Liver (tissue), 8 donors: ENCODE measurements at regions not wholly inside any gene's neighbourhood (a gene's known extent, or its start where the extent isn't known, plus 50 kb on each side); places are given as distances from the start of the nearest gene placed in this dataset.

Source experiments
- DNase-seq: peaks from one replicate; pipeline ENCODE4 v3.0.0-alpha.2; 2017; ENCODE audit warnings: low spot score
- H3K27ac ChIP-seq, 2 donors: one replicate each; pipeline ENCODE4 v1.7.0; 2013; ENCODE audit warnings: inconsistent platforms in 2 of 2, low read length in 2 of 2, control low read depth in 1 of 2, low read depth in 1 of 2, mild to moderate bottlenecking in 1 of 2
- H3K27me3 ChIP-seq, 4 donors: one replicate each; pipeline versions ENCODE4 v1.6.1 to v1.7.0; 2013; ENCODE audit warnings: low read length in 3 of 4, inconsistent platforms in 1 of 4, mild to moderate bottlenecking in 1 of 4, moderate library complexity in 1 of 4; ENCODE audit not compliant: control insufficient read depth in 4 of 4, insufficient read depth in 4 of 4
- H3K36me3 ChIP-seq, 4 donors: one replicate each; pipeline versions ENCODE4 v1.6.1 to v1.7.0; 2013; ENCODE audit warnings: low read length in 3 of 4, mild to moderate bottlenecking in 3 of 4, low read depth in 1 of 4, moderate library complexity in 1 of 4; ENCODE audit not compliant: control insufficient read depth in 4 of 4, insufficient read depth in 3 of 4
- H3K4me1 ChIP-seq, 4 donors: one replicate each; pipeline versions ENCODE4 v1.6.1 to v1.7.0; 2013; ENCODE audit warnings: low read length in 3 of 4, mild to moderate bottlenecking in 3 of 4, moderate library complexity in 1 of 4; ENCODE audit not compliant: control insufficient read depth in 4 of 4, insufficient read depth in 4 of 4
- H3K4me3 ChIP-seq, 3 donors: one replicate each; pipeline versions ENCODE4 v1.6.1 to v1.7.0; 2013; ENCODE audit warnings: low read length in 3 of 3, control low read depth in 1 of 3, low read depth in 1 of 3, mild to moderate bottlenecking in 1 of 3
- H3K9ac ChIP-seq, 2 donors: one replicate each; pipeline ENCODE4 v1.7.0; 2013; ENCODE audit warnings: low read length in 2 of 2, mild to moderate bottlenecking in 2 of 2, moderate library complexity in 2 of 2, control low read depth in 1 of 2, low read depth in 1 of 2
- H3K9me3 ChIP-seq, 4 donors: one replicate each; pipeline versions ENCODE4 v1.6.1 to v1.7.0; 2013; ENCODE audit warnings: low read length in 3 of 4; ENCODE audit not compliant: control insufficient read depth in 4 of 4
- EGR1 ChIP-seq, 2 donors: IDR thresholded peaks; 2 replicates each; pipeline ENCODE4 v1.6.1; 2016 to 2018; ENCODE audit warnings: antibody characterized with exemption in 2 of 2, low read depth in 2 of 2
- FOXA1 ChIP-seq: IDR thresholded peaks from 2 replicates; pipeline ENCODE4 v1.6.1; 2016; ENCODE audit warnings: antibody characterized with exemption
- FOXA2 ChIP-seq: IDR thresholded peaks from 2 replicates; pipeline ENCODE4 v1.6.1; 2016; ENCODE audit warnings: antibody characterized with exemption
- GABPA ChIP-seq, 2 donors: IDR thresholded peaks in 1 of 2; conservative IDR thresholded peaks in 1 of 2; 2 replicates each; pipeline ENCODE4 v1.6.1; 2016; ENCODE audit warnings: antibody characterized with exemption in 2 of 2, mild to moderate bottlenecking in 1 of 2, moderate library complexity in 1 of 2
- HNF4A ChIP-seq, 2 donors: conservative IDR thresholded peaks; 2 replicates each; pipeline ENCODE4 v1.6.1; 2016; ENCODE audit warnings: antibody characterized with exemption in 2 of 2, mild to moderate bottlenecking in 2 of 2
- HNF4G ChIP-seq: IDR thresholded peaks from 2 replicates; pipeline ENCODE4 v1.6.1; 2016; ENCODE audit warnings: antibody characterized with exemption
- JUND ChIP-seq, 2 donors: IDR thresholded peaks; 2 replicates each; pipeline ENCODE4 v1.6.1; 2016; ENCODE audit warnings: antibody characterized with exemption in 2 of 2
- NR2F2 ChIP-seq: IDR thresholded peaks from 2 replicates; pipeline ENCODE4 v1.6.1; 2016; ENCODE audit warnings: antibody characterized with exemption
- RAD21 ChIP-seq, 2 donors: IDR thresholded peaks; 2 replicates each; pipeline ENCODE4 v1.6.1; 2016; ENCODE audit warnings: antibody characterized with exemption in 2 of 2, mild to moderate bottlenecking in 2 of 2
- REST ChIP-seq: IDR thresholded peaks from 2 replicates; pipeline ENCODE4 v1.6.1; 2016; ENCODE audit warnings: antibody characterized with exemption, mild to moderate bottlenecking
- RXRA ChIP-seq, 2 donors: IDR thresholded peaks; 2 replicates each; pipeline ENCODE4 v1.6.1; 2017 to 2018; ENCODE audit warnings: antibody characterized with exemption in 2 of 2, mild to moderate bottlenecking in 1 of 2
- TAF1 ChIP-seq: conservative IDR thresholded peaks from 2 replicates; pipeline ENCODE4 v1.6.1; 2016; ENCODE audit warnings: antibody characterized with exemption, mild to moderate bottlenecking
- YY1 ChIP-seq: IDR thresholded peaks from 2 replicates; pipeline ENCODE4 v1.6.1; 2016; ENCODE audit warnings: antibody characterized with exemption, mild to moderate bottlenecking
- whole genome bisulfite sequencing: extraction: QIAGEN DNeasy Blood & Tissue Kit; methylation state at CpG from one replicate; pipeline ENCODE4 v1.1.7; 2013; 5-methylcytosine and 5-hydroxymethylcytosine counted together
- TF ChIP-seq, protein P1 (sequence below): IDR thresholded peaks from 2 replicates; pipeline ENCODE4 v1.6.1; 2016; ENCODE audit warnings: antibody characterized with exemption
- TF ChIP-seq, protein P2 (sequence below): IDR thresholded peaks from 2 replicates; pipeline ENCODE4 v1.6.1; 2016; ENCODE audit warnings: antibody characterized with exemption
- TF ChIP-seq, protein P3 (sequence below): fragments of 150-350 bp; IDR thresholded peaks from 2 replicates; pipeline ENCODE4 v1.5.1; 2017; ENCODE audit warnings: improper control_type of control experiment, low read depth, low read length; ENCODE audit not compliant: missing input control
- TF ChIP-seq, protein P4 (sequence below): IDR thresholded peaks from 2 replicates; pipeline ENCODE4 v1.6.1; 2016; ENCODE audit warnings: antibody characterized with exemption
- donor health status: healthy.
- donor health status: healthy.
- donor health status: healthy.
- donor health status: healthy.
- donor health status: healthy.

GRCh38 chr4:138428611-138429010, 186.5 kb upstream of the SLC7A11 start:
- no peaks in the 10 kb centered on the region for H3K4me1 ChIP-seq
- peaks cover 0 to 3% (median 0%) of the 10 kb centered on the region in 4 donors for H3K27me3 ChIP-seq
- H3K9ac ChIP-seq: no peak overlapping the region
- WGBS: 90% methylated on average over 4 of the region's 4 CpGs
- DNase-seq: no peak
- no peak overlapping the region for H3K4me3 ChIP-seq
- H3K36me3 ChIP-seq: no peaks in the 10 kb centered on the region
- TF ChIP-seq RXRA (IDR thresholded peaks at IDR 0.05) (no peak), JUND (IDR thresholded peaks at IDR 0.05) (no peak), GABPA (IDR thresholded peaks at IDR 0.05 in 1 of 2, conservative IDR thresholded peaks at IDR 0.05 in 1 of 2) (no peak), REST (no peak), EGR1 (IDR thresholded peaks at IDR 0.05; ENCODE audit: low read depth in 2 of 2) (no peak), YY1 (no peak), RAD21 (IDR thresholded peaks at IDR 0.05) (no peak), HNF4A (conservative IDR thresholded peaks at IDR 0.05) (no peak), HNF4G (no peak), TAF1 (no peak), NR2F2 (no peak)
- TF ChIP-seq, protein P1, sequence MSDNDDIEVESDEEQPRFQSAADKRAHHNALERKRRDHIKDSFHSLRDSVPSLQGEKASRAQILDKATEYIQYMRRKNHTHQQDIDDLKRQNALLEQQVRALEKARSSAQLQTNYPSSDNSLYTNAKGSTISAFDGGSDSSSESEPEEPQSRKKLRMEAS: no peak
- TF ChIP-seq, protein P2, sequence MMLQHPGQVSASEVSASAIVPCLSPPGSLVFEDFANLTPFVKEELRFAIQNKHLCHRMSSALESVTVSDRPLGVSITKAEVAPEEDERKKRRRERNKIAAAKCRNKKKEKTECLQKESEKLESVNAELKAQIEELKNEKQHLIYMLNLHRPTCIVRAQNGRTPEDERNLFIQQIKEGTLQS: no peak
- TF ChIP-seq, protein P3, sequence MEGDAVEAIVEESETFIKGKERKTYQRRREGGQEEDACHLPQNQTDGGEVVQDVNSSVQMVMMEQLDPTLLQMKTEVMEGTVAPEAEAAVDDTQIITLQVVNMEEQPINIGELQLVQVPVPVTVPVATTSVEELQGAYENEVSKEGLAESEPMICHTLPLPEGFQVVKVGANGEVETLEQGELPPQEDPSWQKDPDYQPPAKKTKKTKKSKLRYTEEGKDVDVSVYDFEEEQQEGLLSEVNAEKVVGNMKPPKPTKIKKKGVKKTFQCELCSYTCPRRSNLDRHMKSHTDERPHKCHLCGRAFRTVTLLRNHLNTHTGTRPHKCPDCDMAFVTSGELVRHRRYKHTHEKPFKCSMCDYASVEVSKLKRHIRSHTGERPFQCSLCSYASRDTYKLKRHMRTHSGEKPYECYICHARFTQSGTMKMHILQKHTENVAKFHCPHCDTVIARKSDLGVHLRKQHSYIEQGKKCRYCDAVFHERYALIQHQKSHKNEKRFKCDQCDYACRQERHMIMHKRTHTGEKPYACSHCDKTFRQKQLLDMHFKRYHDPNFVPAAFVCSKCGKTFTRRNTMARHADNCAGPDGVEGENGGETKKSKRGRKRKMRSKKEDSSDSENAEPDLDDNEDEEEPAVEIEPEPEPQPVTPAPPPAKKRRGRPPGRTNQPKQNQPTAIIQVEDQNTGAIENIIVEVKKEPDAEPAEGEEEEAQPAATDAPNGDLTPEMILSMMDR: no peak
- TF ChIP-seq, protein P4, sequence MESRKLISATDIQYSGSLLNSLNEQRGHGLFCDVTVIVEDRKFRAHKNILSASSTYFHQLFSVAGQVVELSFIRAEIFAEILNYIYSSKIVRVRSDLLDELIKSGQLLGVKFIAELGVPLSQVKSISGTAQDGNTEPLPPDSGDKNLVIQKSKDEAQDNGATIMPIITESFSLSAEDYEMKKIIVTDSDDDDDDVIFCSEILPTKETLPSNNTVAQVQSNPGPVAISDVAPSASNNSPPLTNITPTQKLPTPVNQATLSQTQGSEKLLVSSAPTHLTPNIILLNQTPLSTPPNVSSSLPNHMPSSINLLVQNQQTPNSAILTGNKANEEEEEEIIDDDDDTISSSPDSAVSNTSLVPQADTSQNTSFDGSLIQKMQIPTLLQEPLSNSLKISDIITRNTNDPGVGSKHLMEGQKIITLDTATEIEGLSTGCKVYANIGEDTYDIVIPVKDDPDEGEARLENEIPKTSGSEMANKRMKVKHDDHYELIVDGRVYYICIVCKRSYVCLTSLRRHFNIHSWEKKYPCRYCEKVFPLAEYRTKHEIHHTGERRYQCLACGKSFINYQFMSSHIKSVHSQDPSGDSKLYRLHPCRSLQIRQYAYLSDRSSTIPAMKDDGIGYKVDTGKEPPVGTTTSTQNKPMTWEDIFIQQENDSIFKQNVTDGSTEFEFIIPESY: no peak
- H3K9me3 ChIP-seq: peaks cover 0 to 2% (median 0%) of the 10 kb centered on the region in 4 donors
- H3K27ac ChIP-seq: no peak overlapping the region

DNA sequence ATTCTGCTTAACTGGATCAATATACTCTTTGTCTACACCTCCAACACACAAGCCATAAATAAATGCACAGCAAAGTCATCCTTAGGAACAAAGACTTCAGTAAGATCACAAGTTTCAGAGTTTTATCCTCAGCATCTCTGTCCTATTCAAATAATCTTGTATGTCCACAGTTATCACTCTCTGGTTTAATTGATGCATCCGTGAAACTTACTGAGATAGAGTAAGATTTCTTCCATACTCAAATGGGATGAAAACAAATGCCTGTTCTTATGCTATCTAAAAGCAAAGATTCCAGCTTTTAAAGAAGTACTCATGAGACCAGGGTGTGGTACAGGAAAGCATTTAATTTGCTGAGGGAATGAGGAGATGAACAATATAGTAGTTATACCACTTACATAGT, 184.6 kb upstream of the SLC7A11 start:
- Histone ChIP-seq H3K4me3 (no peak overlapping the region), H3K36me3 (no peaks in the 10 kb centered on the region), H3K27me3 (peaks cover 0 to 3% (median 0%) of the 10 kb centered on the region in 4 donors), H3K27ac (no peak overlapping the region), H3K9ac (no peak overlapping the region), H3K4me1 (no peaks in the 10 kb centered on the region), H3K9me3 (no peaks in the 10 kb centered on the region)
- WGBS: 79% methylated on average over 1 of the region's 1 CpG
- no peak for DNase-seq
- TF ChIP-seq, protein P2: no peak
- TF ChIP-seq RXRA (IDR thresholded peaks at IDR 0.05) (no peak), REST (no peak), HNF4G (no peak), FOXA2 (no peak), TAF1 (no peak), EGR1 (IDR thresholded peaks at IDR 0.05; ENCODE audit: low read depth in 2 of 2) (no peak), GABPA (IDR thresholded peaks at IDR 0.05 in 1 of 2, conservative IDR thresholded peaks at IDR 0.05 in 1 of 2) (no peak), NR2F2 (no peak), HNF4A (conservative IDR thresholded peaks at IDR 0.05) (no peak), RAD21 (IDR thresholded peaks at IDR 0.05) (no peak), YY1 (no peak), JUND (IDR thresholded peaks at IDR 0.05) (no peak), FOXA1 (no peak)
- TF ChIP-seq, protein P1: no peak
